WTC11 (cell line): ENCODE measurements at regions not wholly inside any gene's neighbourhood (a gene's known extent, or its start where the extent isn't known, plus 50 kb on each side); places are given as distances from the start of the nearest gene placed in this dataset.

Experiments
- ATAC-seq: fragments of 200-7000 bp; cut with Tn5 transposase; 2 replicates; pipeline ENCODE4 v1.10.0; 2021; ENCODE audit warnings: mild to moderate bottlenecking, moderate library complexity
- CTCF ChIA-PET: fragments of 300-600 bp; sonication (Branson Sonifier 250); formaldehyde crosslinking; loops from one replicate; lab custom pipeline; 2021; ENCODE audit warnings: antibody characterized with exemption; lab: Charles Lee
- POLR2A ChIA-PET: fragments of 350-600 bp; sonication (Branson Sonifier 250); formaldehyde crosslinking; loops from one replicate; lab custom pipeline; 2021; ENCODE audit warnings: antibody characterized with exemption; lab: Charles Lee
- DNase-seq: peaks from one replicate; pipeline ENCODE4 v3.0.0; 2021; ENCODE audit warnings: low spot score
- H3K27ac Mint-ChIP-seq: 2 replicates; pipeline ENCODE4 v1.8.0; 2021; ENCODE audit warnings: mixed read lengths
- H3K27me3 Mint-ChIP-seq: 2 replicates; pipeline ENCODE4 v1.8.0; 2021; ENCODE audit warnings: low read depth, mild to moderate bottlenecking, moderate library complexity, mixed read lengths
- H3K36me3 Mint-ChIP-seq: 2 replicates; pipeline ENCODE4 v1.8.0; 2021; ENCODE audit warnings: mixed read lengths
- H3K4me1 Mint-ChIP-seq: 2 replicates; pipeline ENCODE4 v1.8.0; 2022; ENCODE audit warnings: mixed read lengths
- H3K4me3 Mint-ChIP-seq: 2 replicates; pipeline ENCODE4 v1.8.0; 2021; ENCODE audit warnings: mild to moderate bottlenecking, moderate library complexity, mixed read lengths
- H3K9me3 Mint-ChIP-seq: 2 replicates; pipeline ENCODE4 v1.8.0; 2021; ENCODE audit warnings: mixed read lengths
- AFF4 ChIP-seq: sonication (generic); formaldehyde crosslinking; IDR thresholded peaks from 2 replicates; pipeline ENCODE4 v1.8.1; 2023; ENCODE audit warnings: mild to moderate bottlenecking, missing genetic modification reagents, borderline replicate concordance
- AR ChIP-seq: fragments of 250-450 bp; sonication (Bioruptor Pico); IDR thresholded peaks from 2 replicates; pipeline ENCODE4 v1.9.0; 2021; ENCODE audit warnings: mild to moderate bottlenecking
- ESRRA ChIP-seq: sonication (generic); formaldehyde crosslinking; IDR thresholded peaks from 2 replicates; pipeline ENCODE4 v1.8.1; 2022; ENCODE audit warnings: mild to moderate bottlenecking, missing genetic modification reagents, borderline replicate concordance
- FOXP1 ChIP-seq: sonication (generic); formaldehyde crosslinking; IDR thresholded peaks from 2 replicates; pipeline ENCODE4 v1.8.0; 2022; ENCODE audit warnings: missing genetic modification reagents, mild to moderate bottlenecking, moderate library complexity, borderline replicate concordance
- GABPB1 ChIP-seq: sonication (generic); formaldehyde crosslinking; IDR thresholded peaks from 2 replicates; pipeline ENCODE4 v1.8.1; 2023; ENCODE audit warnings: mild to moderate bottlenecking, missing genetic modification reagents
- HMGA2 ChIP-seq: fragments of 250-450 bp; sonication (Bioruptor Pico); IDR thresholded peaks from 2 replicates; pipeline ENCODE4 v1.4.0; 2021; ENCODE audit warnings: mild to moderate bottlenecking, moderate library complexity
- NR3C1 ChIP-seq: sonication (generic); formaldehyde crosslinking; conservative IDR thresholded peaks from 2 replicates; pipeline ENCODE4 v1.8.1; 2023; ENCODE audit warnings: low read depth, mild to moderate bottlenecking, missing genetic modification reagents
- TEAD4 ChIP-seq: sonication (generic); formaldehyde crosslinking; IDR thresholded peaks from 2 replicates; pipeline ENCODE4 v1.8.0; 2022; ENCODE audit warnings: mild to moderate bottlenecking, missing genetic modification reagents
- ZBTB43 ChIP-seq: sonication (generic); formaldehyde crosslinking; IDR thresholded peaks from 2 replicates; pipeline ENCODE4 v1.8.1; 2023; ENCODE audit warnings: mild to moderate bottlenecking, missing genetic modification reagents
- ZNF396 ChIP-seq: fragments of 250-450 bp; sonication (Bioruptor Pico); IDR thresholded peaks from 2 replicates; pipeline ENCODE4 v1.8.0; 2021; ENCODE audit warnings: mild to moderate bottlenecking, moderate library complexity, borderline replicate concordance
- ZNF423 ChIP-seq: fragments of 250-450 bp; sonication (Bioruptor Pico); IDR thresholded peaks from 2 replicates; pipeline ENCODE4 v2.1.2; 2022; ENCODE audit warnings: mild to moderate bottlenecking, moderate library complexity
- TF ChIP-seq, protein P1 (sequence below): sonication (generic); formaldehyde crosslinking; conservative IDR thresholded peaks from 2 replicates; pipeline ENCODE4 v1.8.1; 2023; ENCODE audit warnings: mild to moderate bottlenecking, low read depth, missing genetic modification reagents, moderate library complexity
- TF ChIP-seq, protein P2 (sequence below): sonication (generic); formaldehyde crosslinking; IDR thresholded peaks from 2 replicates; pipeline ENCODE4 v1.8.1; 2023; ENCODE audit warnings: mild to moderate bottlenecking, moderate library complexity, missing genetic modification reagents
- TF ChIP-seq, protein P3 (sequence below): sonication (generic); formaldehyde crosslinking; IDR thresholded peaks from 2 replicates; pipeline ENCODE4 v1.8.0; 2022; ENCODE audit warnings: mild to moderate bottlenecking, missing genetic modification reagents

GRCh38 chr13:53160211-53160610 is 131.6 kb downstream of the OLFM4 start:
- H3K4me3 Mint-ChIP-seq, result no peak overlapping the region
- DNase-seq, result no peak
- TF ChIP-seq ESRRA (CRISPR knock-in tag), result no peak
- TF ChIP-seq NR3C1 (CRISPR knock-in tag), result no peak
- TF ChIP-seq, protein P1, sequence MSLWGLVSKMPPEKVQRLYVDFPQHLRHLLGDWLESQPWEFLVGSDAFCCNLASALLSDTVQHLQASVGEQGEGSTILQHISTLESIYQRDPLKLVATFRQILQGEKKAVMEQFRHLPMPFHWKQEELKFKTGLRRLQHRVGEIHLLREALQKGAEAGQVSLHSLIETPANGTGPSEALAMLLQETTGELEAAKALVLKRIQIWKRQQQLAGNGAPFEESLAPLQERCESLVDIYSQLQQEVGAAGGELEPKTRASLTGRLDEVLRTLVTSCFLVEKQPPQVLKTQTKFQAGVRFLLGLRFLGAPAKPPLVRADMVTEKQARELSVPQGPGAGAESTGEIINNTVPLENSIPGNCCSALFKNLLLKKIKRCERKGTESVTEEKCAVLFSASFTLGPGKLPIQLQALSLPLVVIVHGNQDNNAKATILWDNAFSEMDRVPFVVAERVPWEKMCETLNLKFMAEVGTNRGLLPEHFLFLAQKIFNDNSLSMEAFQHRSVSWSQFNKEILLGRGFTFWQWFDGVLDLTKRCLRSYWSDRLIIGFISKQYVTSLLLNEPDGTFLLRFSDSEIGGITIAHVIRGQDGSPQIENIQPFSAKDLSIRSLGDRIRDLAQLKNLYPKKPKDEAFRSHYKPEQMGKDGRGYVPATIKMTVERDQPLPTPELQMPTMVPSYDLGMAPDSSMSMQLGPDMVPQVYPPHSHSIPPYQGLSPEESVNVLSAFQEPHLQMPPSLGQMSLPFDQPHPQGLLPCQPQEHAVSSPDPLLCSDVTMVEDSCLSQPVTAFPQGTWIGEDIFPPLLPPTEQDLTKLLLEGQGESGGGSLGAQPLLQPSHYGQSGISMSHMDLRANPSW, result no peak
- TF ChIP-seq FOXP1 (CRISPR knock-in tag), result no peak
- no peak for TF ChIP-seq TEAD4 (CRISPR knock-in tag)
- TF ChIP-seq AR (CRISPR knock-in tag), result no peak
- TF ChIP-seq ZBTB43 (CRISPR knock-in tag), result no peak
- TF ChIP-seq ZNF423 (CRISPR knock-in tag), result no peak
- TF ChIP-seq AFF4 (CRISPR knock-in tag), result no peak
- TF ChIP-seq, protein P2, sequence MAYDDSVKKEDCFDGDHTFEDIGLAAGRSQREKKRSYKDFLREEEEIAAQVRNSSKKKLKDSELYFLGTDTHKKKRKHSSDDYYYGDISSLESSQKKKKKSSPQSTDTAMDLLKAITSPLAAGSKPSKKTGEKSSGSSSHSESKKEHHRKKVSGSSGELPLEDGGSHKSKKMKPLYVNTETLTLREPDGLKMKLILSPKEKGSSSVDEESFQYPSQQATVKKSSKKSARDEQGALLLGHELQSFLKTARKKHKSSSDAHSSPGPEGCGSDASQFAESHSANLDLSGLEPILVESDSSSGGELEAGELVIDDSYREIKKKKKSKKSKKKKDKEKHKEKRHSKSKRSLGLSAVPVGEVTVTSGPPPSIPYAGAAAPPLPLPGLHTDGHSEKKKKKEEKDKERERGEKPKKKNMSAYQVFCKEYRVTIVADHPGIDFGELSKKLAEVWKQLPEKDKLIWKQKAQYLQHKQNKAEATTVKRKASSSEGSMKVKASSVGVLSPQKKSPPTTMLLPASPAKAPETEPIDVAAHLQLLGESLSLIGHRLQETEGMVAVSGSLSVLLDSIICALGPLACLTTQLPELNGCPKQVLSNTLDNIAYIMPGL, result no peak
- no peak for TF ChIP-seq ZNF396 (CRISPR knock-in tag)
- no peak for TF ChIP-seq GABPB1 (CRISPR knock-in tag)
- TF ChIP-seq, protein P3, sequence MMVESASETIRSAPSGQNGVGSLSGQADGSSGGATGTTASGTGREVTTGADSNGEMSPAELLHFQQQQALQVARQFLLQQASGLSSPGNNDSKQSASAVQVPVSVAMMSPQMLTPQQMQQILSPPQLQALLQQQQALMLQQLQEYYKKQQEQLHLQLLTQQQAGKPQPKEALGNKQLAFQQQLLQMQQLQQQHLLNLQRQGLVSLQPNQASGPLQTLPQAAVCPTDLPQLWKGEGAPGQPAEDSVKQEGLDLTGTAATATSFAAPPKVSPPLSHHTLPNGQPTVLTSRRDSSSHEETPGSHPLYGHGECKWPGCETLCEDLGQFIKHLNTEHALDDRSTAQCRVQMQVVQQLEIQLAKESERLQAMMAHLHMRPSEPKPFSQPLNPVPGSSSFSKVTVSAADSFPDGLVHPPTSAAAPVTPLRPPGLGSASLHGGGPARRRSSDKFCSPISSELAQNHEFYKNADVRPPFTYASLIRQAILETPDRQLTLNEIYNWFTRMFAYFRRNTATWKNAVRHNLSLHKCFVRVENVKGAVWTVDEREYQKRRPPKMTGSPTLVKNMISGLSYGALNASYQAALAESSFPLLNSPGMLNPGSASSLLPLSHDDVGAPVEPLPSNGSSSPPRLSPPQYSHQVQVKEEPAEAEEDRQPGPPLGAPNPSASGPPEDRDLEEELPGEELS, result no peak
- no peak for TF ChIP-seq HMGA2 (CRISPR knock-in tag)
- TF ChIP-seq, all 79 proteins: peak for 0
- Mint-ChIP-seq H3K27ac (no peak overlapping the region), H3K27me3 (peaks cover 12% of the 10 kb centered on the region), H3K4me1 (peaks cover 13% of the 10 kb centered on the region), H3K9me3 (peaks cover 25% of the 10 kb centered on the region), H3K36me3 (peaks cover 5% of the 10 kb centered on the region)
- ATAC-seq, result no peak
- ChIA-PET CTCF (interaction anchor here (1.1 to 2.2 kb wide), 2 partner anchors 8 to 41 kb away, joined by 4 to 9 read pairs; no protein-coding TSS in a partner anchor), POLR2A (no interaction called here)
